Panc1 (cell line): ENCODE measurements at regions not wholly inside any gene's neighbourhood (a gene's known extent, or its start where the extent isn't known, plus 50 kb on each side); places are given as distances from the start of the nearest gene placed in this dataset.

ENCODE experiments used
- ATAC-seq: fragments of 200-7000 bp; cut with Tn5 transposase; 2 replicates; pipeline ENCODE4 v1.9.1; 2020; ENCODE audit warnings: mild to moderate bottlenecking, moderate library complexity
- BruUV-seq: library from RNA; stranded (reverse); fragments of 400-500 nt; replicated peaks from 2 replicates; lab custom pipeline; 2021; lab: Mats Ljungman, UMichigan
- CTCF ChIA-PET: fragments of 300-600 bp; sonication (Branson Sonifier 250); formaldehyde crosslinking; loops from one replicate; lab custom pipeline; 2022; ENCODE audit warnings: antibody characterized with exemption; lab: Charles Lee
- POLR2A ChIA-PET: fragments of 300-600 bp; sonication (Branson Sonifier 250); formaldehyde crosslinking; loops from one replicate; lab custom pipeline; 2022; ENCODE audit warnings: antibody characterized with exemption; lab: Charles Lee
- DNase-seq: peaks from one replicate; pipeline ENCODE4 v3.0.0-alpha.2; 2010; ENCODE audit warnings: low read depth, low spot score
- H3K27ac ChIP-seq: 2 replicates; pipeline ENCODE4 v1.5.1; 2011; ENCODE audit warnings: mild to moderate bottlenecking, low read length, inconsistent platforms
- H3K27me3 ChIP-seq: fragments of 200-500 bp; sonication (Bioruptor generic); 2 replicates; pipeline ENCODE4 v1.6.0; 2014; ENCODE audit warnings: low read length, inconsistent platforms; ENCODE audit not compliant: control insufficient read depth, insufficient read depth
- H3K36me3 ChIP-seq: fragments of 200-500 bp; sonication (Bioruptor generic); 2 replicates; pipeline ENCODE4 v1.5.1; 2014; ENCODE audit warnings: inconsistent platforms, mild to moderate bottlenecking, low read length, moderate library complexity; ENCODE audit not compliant: control insufficient read depth, insufficient read depth
- H3K4me1 ChIP-seq: 2 replicates; pipeline ENCODE4 v1.5.1; 2011; ENCODE audit warnings: inconsistent platforms, mild to moderate bottlenecking, low read length, moderate library complexity; ENCODE audit not compliant: control insufficient read depth, insufficient read depth
- H3K4me3 ChIP-seq, 2 experiments: 2 replicates each; pipeline ENCODE4 v1.5.1; 2011 to 2012; ENCODE audit warnings: low read depth in 2 of 2, low read length in 2 of 2, mild to moderate bottlenecking in 2 of 2, inconsistent platforms in 1 of 2, moderate library complexity in 1 of 2
- H3K9me3 ChIP-seq: fragments of 200-500 bp; sonication (Bioruptor generic); 2 replicates; pipeline ENCODE4 v1.5.1; 2014; ENCODE audit warnings: low read depth, mild to moderate bottlenecking, inconsistent platforms, low read length, moderate library complexity; ENCODE audit not compliant: control insufficient read depth, insufficient read depth
- CTCF ChIP-seq: fragments of 450-650 bp; IDR thresholded peaks from 2 replicates; pipeline ENCODE4 v1.5.1; 2017; ENCODE audit warnings: mild to moderate bottlenecking
- POLR2AphosphoS5 ChIP-seq: IDR thresholded peaks from 2 replicates; pipeline ENCODE4 v1.6.1; 2012; ENCODE audit warnings: mild to moderate bottlenecking, low read depth, low read length, moderate library complexity
- REST ChIP-seq, 2 experiments: IDR thresholded peaks; 2 replicates each; pipeline ENCODE4 v1.6.1; 2011 to 2012; ENCODE audit warnings: low read depth in 2 of 2, control low read depth in 1 of 2, low read length in 1 of 2, mild to moderate bottlenecking in 1 of 2, moderate library complexity in 1 of 2; ENCODE audit not compliant: insufficient read depth in 1 of 2
- SIN3A ChIP-seq: IDR thresholded peaks from 2 replicates; pipeline ENCODE4 v1.6.1; 2012; ENCODE audit warnings: low read depth, mild to moderate bottlenecking, low read length, moderate library complexity, borderline replicate concordance; ENCODE audit not compliant: insufficient read depth
- TCF7L2 ChIP-seq: IDR thresholded peaks from 2 replicates; pipeline ENCODE4 v1.6.1; 2011; ENCODE audit warnings: mild to moderate bottlenecking, low read depth, low read length, inconsistent platforms
- in situ Hi-C: cut with HindIII; loops from 2 replicates; pipeline ENCODE4 v1.10.0; 2016; ENCODE audit warnings: low sequenced_read_pairs, low pct_unique_long_range_greater_than_20kb
- intact Hi-C: fragments of 100-400 bp; cut with micrococcal nuclease; formaldehyde crosslinking; loops from one replicate; pipeline ENCODE4 v1.10.0; 2022; ENCODE audit not compliant: unreplicated experiment

DNA sequence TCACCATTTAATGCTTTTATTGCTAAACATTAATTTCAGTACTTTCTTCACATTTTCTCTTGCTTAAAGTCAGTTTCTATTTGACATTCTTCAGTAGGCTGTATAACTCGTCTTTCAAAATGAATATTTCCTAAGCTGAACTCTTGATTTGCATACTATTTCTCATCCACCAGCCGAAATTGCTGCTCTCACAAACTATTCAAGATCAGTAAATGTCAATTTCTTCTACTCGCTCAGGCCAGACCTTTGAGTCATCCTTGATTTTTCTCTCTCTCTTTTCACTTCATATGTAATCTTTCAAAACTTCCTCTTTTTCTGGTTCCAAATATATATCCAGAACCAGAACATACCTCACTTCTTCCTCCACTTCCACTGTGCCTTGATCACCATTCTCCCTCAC, 990.0 kb downstream of the KCNT2 start:
- intact Hi-C loops, result no loop called here
- TF ChIP-seq SIN3A, result no peak
- in situ Hi-C loops, result no loop called here
- Histone ChIP-seq H3K9me3 (no peaks in the 10 kb centered on the region), H3K27me3 (no peaks in the 10 kb centered on the region), H3K36me3 (no peaks in the 10 kb centered on the region), H3K4me3 (no peak overlapping the region), H3K4me1 (no peaks in the 10 kb centered on the region), H3K27ac (no peak overlapping the region)
- ATAC-seq (no peak), DNase-seq (no peak)
- ChIA-PET CTCF (no interaction called here), POLR2A (no interaction called here)
- BruUV-seq, result no TSS peak

DNA sequence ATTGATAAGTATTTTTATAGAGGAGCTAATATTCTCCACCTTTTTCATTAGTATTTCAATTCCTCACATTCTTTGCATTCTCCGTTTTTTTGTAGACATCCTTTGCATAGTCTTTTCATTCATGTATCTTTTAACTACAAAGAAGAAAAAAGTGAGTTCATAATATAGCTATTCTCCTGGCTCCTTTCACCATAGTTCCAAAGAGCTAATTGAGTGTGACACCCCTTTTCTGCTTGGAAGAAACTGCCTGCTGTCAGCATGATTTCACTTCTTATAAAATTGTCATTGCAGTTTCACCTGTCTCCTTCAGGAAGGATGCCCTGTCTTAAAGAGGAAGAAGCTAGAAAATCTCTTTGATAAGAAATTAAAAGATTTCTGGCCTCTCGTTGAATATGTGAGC, 991.1 kb downstream of the KCNT2 start:
- no TSS peak for BruUV-seq
- no peaks in the 10 kb centered on the region for H3K4me1 ChIP-seq
- no peaks in the 10 kb centered on the region for H3K9me3 ChIP-seq
- POLR2A ChIA-PET, result no interaction called here
- no peaks in the 10 kb centered on the region for H3K27me3 ChIP-seq
- CTCF ChIA-PET, result no interaction called here
- no peak for TF ChIP-seq SIN3A
- TF ChIP-seq CTCF, result no peak
- TF ChIP-seq POLR2AphosphoS5, result no peak
- no peak for TF ChIP-seq REST (IDR thresholded peaks at IDR 0.05; ENCODE audit: insufficient read depth in 1 of 2, low read depth in 2 of 2, low read length in 1 of 2)
- TF ChIP-seq TCF7L2, result no peak
- in situ Hi-C loops (no loop called here), intact Hi-C loops (no loop called here)
- H3K27ac ChIP-seq, result no peak overlapping the region
- H3K36me3 ChIP-seq, result no peaks in the 10 kb centered on the region
- ATAC-seq, result no peak
- no peak for DNase-seq
- no peak overlapping the region for H3K4me3 ChIP-seq

GRCh38 chr1:195608883-195609282, 999.4 kb downstream of the KCNT2 start:
- Histone ChIP-seq H3K4me3 (no peak overlapping the region), H3K9me3 (no peaks in the 10 kb centered on the region), H3K27me3 (no peaks in the 10 kb centered on the region), H3K36me3 (no peaks in the 10 kb centered on the region), H3K4me1 (no peaks in the 10 kb centered on the region), H3K27ac (no peak overlapping the region)
- CTCF ChIA-PET, result no interaction called here
- TF ChIP-seq CTCF (peak; percentile 25; the same call in 1 of the 2 replicates), TCF7L2 (no peak), REST (IDR thresholded peaks at IDR 0.05; ENCODE audit: insufficient read depth in 1 of 2, low read depth in 2 of 2, low read length in 1 of 2) (no peak), POLR2AphosphoS5 (no peak), SIN3A (no peak)
- in situ Hi-C loops, result no loop called here
- POLR2A ChIA-PET, result no interaction called here
- no TSS peak for BruUV-seq
- intact Hi-C loops, result no loop called here
- DNase-seq (no peak), ATAC-seq (no peak)
